GM20431 (cell line): ENCODE measurements at regions not wholly inside any gene's neighbourhood (a gene's known extent, or its start where the extent isn't known, plus 50 kb on each side); places are given as distances from the start of the nearest gene placed in this dataset.
"Not testable (repeated sequence)": the region's sequence is repeated elsewhere in the genome, so short reads cannot be mapped to it uniquely, and the experiment has no call there.

Source experiments
- in situ Hi-C: fragments of 300-500 bp; cut with MseI, MboI; formaldehyde crosslinking; loops from one replicate; pipeline ENCODE4 v1.15.0; 2020; ENCODE audit warnings: low sequenced_read_pairs; ENCODE audit not compliant: unreplicated experiment

DNA sequence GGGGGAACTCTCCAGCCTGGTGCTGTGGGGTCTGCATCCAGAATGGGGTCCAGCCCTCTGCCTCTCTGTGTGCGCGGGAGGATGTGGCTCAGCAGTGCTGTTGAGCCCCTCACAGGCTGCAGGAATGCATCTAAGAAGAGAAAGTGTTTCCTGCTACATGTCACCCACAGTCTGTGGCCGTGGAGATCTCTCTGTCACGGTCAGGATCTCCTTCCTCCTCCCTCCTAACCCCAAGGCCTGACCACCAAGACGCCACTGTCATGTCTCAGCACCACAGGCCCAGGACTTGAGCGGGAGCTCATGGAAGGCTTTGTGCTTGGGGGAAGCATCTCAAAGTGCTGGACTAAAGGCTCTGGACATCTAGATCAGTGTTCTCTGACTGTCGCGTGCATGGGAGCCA lies 90.1 kb downstream of the SREK1 start:
- in situ Hi-C loops = no loop called here

DNA sequence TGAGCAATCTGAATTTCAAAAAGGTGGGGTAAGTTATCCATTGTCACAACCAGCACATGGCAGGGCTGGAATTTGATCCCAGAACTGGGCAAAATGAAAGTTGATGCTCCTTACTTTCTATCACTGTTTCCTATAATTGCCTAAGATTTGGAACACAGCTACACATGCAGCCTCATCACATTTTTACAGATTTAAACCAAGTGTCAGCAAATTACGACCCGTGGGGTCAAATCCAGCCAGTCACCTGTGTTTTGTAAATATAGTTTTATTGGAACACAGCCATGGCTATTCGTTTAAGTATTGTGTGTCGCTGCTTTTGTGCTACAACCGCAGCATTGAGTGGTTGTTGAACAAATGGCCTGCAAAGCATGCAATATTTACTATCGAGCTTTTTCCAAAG lies 94.3 kb downstream of the SREK1 start:
- in situ Hi-C loops = no loop called here

DNA sequence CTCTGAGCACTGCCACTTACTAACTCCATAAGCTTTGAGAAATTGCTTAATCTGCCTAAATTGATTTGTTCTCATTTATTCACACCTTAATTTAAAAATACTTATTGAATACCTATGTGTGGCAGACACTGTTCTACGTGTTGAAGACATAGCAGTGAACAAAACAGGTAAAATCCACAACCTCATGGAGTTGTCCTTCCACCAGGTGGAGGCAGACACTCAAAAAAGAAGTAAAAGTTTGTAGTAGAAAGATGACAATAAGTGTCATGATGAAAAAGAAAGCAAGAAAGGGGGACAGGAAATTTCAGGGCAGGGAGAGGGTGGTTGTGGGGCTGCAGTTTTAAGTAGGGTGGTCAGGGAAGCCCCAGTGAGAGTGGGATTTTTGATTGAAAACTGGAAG lies 94.9 kb downstream of the SREK1 start:
- in situ Hi-C loops = no loop called here

- in situ Hi-C loops = no loop called here
These were observed 97.2 kb downstream of the SREK1 start for GRCh38 chr5:66241136-66241825.

- in situ Hi-C loops = no loop called here
These were observed 98.1 kb downstream of the SREK1 start for GRCh38 chr5:66242050-66242715.

- in situ Hi-C loops = no loop called here
These were observed 102.5 kb downstream of the SREK1 start for GRCh38 chr5:66246608-66247007.

DNA sequence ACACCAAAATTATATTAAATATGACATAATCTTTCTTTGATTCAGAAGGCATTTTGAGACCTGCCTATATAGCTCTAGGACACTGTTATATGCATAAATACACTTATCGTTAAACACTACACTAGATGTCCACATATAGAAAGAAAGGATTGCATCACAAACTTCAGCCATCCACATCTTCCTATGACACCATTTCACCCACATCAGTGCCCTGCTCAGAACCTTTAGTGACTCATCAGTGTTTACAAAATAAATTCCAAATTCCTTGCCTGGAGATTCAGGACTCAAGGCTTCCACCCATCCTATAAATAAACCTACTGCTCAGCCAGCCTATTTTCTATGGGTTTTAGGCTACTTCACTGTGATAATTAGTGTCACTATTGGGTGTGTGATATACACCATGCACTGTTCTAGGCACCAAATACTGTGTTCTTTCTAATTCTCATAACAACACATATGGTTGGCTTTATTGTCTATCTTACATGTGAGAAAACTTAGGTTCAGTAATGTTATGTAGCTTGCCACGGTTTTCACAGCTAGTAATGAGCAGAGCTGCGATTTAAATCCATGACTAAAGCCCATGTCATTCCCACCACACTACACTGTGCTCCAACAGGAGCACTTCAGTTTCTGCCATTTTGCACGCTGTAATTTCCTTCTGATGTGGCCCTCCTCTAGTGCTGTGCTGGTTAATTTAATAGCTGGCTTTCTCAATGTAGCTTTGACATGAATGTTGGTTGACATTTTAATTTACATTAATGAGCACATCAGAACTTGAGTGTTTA lies 103.3 kb downstream of the SREK1 start:
- in situ Hi-C loops = no loop called here

DNA sequence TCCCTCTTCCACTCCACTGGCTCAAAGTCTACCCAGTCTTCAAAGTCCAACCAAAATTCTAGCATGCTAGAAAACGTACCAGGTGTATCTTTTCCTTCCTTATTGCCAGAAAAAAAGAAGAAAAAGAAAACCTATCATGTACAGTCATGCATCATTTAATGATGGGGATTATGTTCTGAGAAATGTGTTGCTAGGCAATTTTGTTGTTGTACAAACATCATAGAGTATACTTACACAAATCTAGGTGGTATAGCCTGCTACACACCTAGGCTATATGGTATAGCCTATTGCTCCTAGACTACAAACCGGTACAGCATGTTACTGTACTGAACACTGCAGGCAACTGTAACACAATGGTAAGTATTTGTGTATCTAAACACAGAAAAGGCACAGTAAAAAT lies 104.8 kb downstream of the SREK1 start:
- in situ Hi-C loops = no loop called here

GRCh38 chr5:66249920-66250319 lies 105.8 kb downstream of the SREK1 start:
- in situ Hi-C loops = no loop called here

- in situ Hi-C loops = no loop called here
These were observed 108.7 kb downstream of the SREK1 start for GRCh38 chr5:66252849-66253248.

DNA sequence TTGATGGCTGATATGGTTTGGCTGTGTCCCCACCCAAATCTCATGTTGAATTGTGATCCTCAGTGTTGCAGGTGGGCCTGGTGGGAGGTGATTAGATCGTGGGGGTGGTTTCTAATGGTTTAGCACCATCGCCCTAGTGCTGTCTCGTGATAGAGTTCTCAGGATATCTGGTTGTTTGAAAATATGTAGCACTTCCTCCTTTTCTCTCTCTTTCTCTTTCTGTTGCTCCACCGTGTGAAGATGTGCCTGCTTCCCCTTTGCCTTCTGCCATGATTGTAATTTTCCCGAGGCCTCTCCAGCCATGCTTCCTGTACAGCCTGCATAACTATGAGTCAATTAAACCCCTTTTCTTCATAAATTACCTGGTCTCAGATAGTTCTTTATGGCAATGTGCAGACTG lies 111.6 kb downstream of the SREK1 start:
- in situ Hi-C loops = no loop called here

DNA sequence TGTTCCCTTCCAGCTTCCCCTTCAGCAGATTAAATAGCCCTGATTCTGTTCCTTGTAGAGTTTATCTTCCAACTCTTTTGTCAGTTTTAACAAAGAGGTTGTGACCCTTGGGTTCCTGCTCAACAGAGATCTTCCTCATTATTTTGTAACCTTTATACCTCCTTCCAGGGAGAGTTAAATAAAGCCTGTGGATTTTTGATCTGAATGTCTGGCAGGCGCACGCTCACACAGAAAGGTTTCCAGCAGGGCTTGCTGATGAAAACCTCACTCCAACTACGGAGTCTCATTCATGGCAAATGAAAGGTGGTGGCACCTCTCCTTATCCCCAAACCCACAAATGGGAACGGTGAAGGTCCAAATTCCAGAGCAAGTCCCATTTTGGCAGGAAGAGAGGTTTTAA lies 129.0 kb downstream of the SREK1 start:
- in situ Hi-C loops = no loop called here

DNA sequence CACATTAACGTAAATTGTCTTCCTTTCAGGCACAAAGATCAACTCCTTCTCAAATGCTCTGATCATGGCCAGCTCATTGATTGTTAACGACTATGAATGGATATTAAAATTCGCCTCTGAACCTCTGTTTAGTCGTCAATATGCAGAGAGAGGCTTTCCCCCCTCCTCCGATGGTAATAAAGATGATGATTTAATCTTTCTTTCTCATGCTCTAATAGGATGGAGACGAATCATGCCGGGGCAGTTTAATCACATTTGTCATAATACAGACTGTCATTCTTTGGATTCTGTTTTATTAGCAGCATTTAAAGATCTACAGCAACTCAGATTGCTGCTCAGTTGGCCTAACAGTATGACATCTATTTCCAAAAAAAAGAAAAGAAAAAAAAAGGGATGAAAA lies 132.9 kb downstream of the SREK1 start:
- in situ Hi-C loops = no loop called here

DNA sequence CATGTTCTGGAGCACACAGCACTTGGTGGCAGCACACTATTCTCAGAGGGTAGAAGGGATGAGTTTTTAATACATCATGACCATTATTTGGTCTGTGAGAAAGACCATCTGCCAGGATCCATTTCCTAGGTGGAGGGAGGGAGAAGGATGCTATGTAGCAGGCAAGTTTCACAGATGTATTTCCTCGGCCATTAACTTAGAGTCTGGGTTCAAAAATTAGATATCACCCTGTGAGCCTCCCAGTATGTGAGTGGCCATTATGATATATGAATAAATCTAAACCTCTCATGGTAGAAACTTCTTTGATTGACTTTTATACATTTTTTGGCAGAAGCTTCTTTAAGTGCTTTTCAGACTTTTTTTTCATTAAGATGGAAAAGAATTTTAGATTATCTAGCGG lies 133.9 kb downstream of the SREK1 start:
- in situ Hi-C loops = no loop called here

DNA sequence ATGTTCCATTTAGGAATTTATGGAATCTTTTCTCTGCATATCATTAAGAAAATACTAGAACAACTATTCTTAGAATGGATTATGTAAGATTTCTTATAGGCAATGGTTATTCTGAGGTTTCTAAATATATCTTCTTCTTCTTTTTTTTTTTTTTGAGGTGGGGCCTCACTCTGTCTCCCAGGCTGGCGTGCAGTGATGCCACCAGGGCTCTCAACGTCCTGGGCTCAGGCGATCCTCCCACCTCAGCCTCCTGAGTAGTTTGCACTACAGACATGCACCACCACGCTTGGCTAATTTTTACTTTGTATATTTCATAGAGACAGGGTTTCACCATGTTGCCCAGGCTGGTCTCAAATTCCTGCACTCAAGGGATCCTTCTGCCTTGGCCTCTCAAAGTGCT lies 137.2 kb downstream of the SREK1 start:
- in situ Hi-C loops = no loop called here

- in situ Hi-C loops = no loop called here
These were observed 140.7 kb downstream of the SREK1 start for GRCh38 chr5:66284588-66285342.

- in situ Hi-C loops = no loop called here
These were observed 141.3 kb downstream of the SREK1 start for GRCh38 chr5:66285343-66285922.

- in situ Hi-C loops = no loop called here
These were observed 147.7 kb downstream of the SREK1 start for GRCh38 chr5:66291771-66292170.

- in situ Hi-C loops = not testable (repeated sequence)
These were observed 149.8 kb downstream of the SREK1 start for GRCh38 chr5:66293851-66294250.

- in situ Hi-C loops = no loop called here
These were observed 155.4 kb downstream of the SREK1 start for GRCh38 chr5:66299463-66299862.
